Skeletal muscle cell (primary cell): ENCODE measurements at regions not wholly inside any gene's neighbourhood (a gene's known extent, or its start where the extent isn't known, plus 50 kb on each side); places are given as distances from the start of the nearest gene placed in this dataset.

Experiments
- DNase-seq: peaks from one replicate; pipeline ENCODE4 v3.0.0-alpha.2; 2010; ENCODE audit warnings: low read depth
- H3K4me3 ChIP-seq: 2 replicates; pipeline ENCODE4 v1.5.1; 2011; ENCODE audit warnings: low read depth, mild to moderate bottlenecking, control low read depth, low read length, moderate library complexity

DNA sequence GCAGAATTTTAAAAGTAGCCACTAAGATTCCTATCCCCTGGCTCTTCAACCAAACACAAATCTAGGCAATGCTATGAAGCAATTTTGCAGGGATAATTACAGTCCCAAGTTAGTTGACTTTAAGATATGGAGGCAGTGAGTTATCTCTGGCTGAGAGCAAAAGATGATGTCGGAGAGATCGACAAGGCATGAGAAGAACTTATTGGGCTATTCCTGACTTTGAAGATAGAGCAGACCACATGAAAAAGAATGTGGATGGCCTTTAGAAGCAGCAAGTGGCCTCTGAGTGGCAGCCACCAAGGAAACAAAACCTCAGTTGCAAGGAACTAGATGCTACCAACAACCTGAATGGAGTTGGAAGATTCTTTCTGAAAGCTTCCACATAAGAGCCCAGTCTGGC, 58.2 kb upstream of the PPM1B start:
- no peak overlapping the region for H3K4me3 ChIP-seq
- DNase-seq, result no peak

DNA sequence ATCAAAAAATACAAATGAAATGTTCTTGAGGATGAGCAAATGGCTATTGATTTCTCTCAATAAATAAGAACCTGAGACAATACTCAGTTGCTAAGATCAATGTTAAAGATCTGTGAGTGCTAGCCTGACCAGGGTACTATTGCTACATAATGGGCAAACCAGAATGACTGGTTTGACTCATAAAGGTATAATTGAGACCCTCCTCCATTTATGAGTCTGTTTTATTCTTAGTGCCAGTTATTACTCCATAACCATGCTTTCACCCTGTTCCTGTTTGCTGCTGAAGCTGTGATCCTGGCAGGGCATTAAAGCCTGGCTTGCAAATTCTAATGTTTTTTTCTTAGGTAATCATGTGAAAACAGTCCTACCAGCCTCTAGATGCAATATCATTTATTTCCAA, 56.6 kb upstream of the PPM1B start:
- no peak for DNase-seq
- H3K4me3 ChIP-seq, result no peak overlapping the region

DNA sequence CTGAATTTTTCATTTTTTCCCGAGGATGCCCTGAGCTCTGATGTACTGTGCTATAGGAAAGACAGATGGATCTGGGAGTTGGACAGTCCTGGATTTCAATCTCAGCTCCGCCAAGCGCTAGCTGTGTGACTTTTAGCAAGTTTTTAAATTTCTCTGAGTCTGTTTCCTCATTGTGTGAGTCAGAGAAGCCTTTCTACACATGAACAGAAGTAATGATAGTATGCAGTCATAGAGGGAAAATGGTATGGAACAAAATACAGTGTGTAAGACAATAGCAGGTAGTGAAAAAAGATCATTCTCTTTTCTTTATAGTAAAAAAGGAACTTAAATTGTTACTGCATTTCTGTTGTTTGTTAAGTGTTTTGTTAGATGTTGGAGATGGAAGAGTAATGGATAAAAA, 52.4 kb upstream of the PPM1B start:
- DNase-seq, result no peak

DNA sequence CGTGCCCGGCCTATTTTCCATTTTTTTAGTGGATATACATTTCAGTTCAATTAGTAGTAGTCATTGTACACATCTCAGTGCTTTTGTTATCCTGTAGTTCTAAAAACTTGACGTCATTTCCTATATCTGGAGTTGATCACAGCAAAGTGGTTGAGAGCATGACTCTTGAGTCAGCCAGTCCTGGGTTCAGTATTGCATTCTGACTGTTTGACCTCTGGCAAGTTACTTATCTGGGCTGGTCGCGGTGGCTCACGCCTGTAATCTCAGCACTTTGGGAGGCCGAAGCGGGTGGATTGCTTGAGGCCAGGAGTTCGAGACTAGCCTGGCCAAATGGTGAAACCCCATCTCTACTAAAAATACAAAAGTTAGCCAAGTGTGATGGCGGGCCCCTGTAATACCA, 50.4 kb upstream of the PPM1B start:
- no peak for DNase-seq
- no peak overlapping the region for H3K4me3 ChIP-seq

More for the DNA sequence above, 52.4 kb upstream of the PPM1B start:
- no peak overlapping the region for H3K4me3 ChIP-seq
